ENCODE measurements at regions not wholly inside any gene's neighbourhood (a gene's known extent, or its start where the extent isn't known, plus 50 kb on each side); places are given as distances from the start of the nearest gene placed in this dataset.
"Not testable (repeated sequence)": the region's sequence is repeated elsewhere in the genome, so short reads cannot be mapped to it uniquely, and the experiment has no call there.

GRCh38 chr1:238604357-238604756, 713.6 kb upstream of the ZP4 start:
- Histone ChIP-seq H3K9me3 (replicated peaks in 1 of 3) (no peaks in the 10 kb centered on the region), H3K4me3 (no peak overlapping the region), H3K4me1 (replicated peaks in 1 of 2) (no peaks in the 10 kb centered on the region), H3K27me3 (no peaks in the 10 kb centered on the region), H3K36me3 (replicated peaks in 1 of 2) (no peaks in the 10 kb centered on the region), H3K27ac (no peak overlapping the region)
- DNase-seq, result no peak
- TF ChIP-seq POLR2A (IDR thresholded peaks at IDR 0.05) (no peak), CTCF (IDR thresholded peaks at IDR 0.05) (no peak)
- WGBS, 4 donors, result 74 to 82% (median 76%) methylated on average over 3 of the region's 3 CpGs
- intact Hi-C loops (cut with DNase I), result no loop called here

- H3K27me3 ChIP-seq; intact Hi-C loops (cut with DNase I); H3K36me3 ChIP-seq (replicated peaks in 1 of 2); H3K9me3 ChIP-seq (replicated peaks in 1 of 3); H3K4me3 ChIP-seq; DNase-seq; H3K4me1 ChIP-seq (replicated peaks in 1 of 2); H3K27ac ChIP-seq: not testable (repeated sequence)
- WGBS, 4 donors, result 19 to 40% (median 24%) methylated on average over 2 of the region's 2 CpGs
These were observed 710.9 kb upstream of the ZP4 start for GRCh38 chr1:238601604-238602003.

- 81 to 88% (median 83%) methylated on average over 4 of the region's 4 CpGs for WGBS, 4 donors
- Histone ChIP-seq H3K27ac (no peak overlapping the region), H3K9me3 (replicated peaks in 1 of 3) (no peaks in the 10 kb centered on the region), H3K27me3 (no peaks in the 10 kb centered on the region), H3K36me3 (replicated peaks in 1 of 2) (no peaks in the 10 kb centered on the region), H3K4me3 (no peak overlapping the region), H3K4me1 (replicated peaks in 1 of 2) (no peaks in the 10 kb centered on the region)
- TF ChIP-seq POLR2A (IDR thresholded peaks at IDR 0.05) (no peak), CTCF (IDR thresholded peaks at IDR 0.05) (no peak)
- DNase-seq, result no peak
- intact Hi-C loops (cut with DNase I), result no loop called here
These were observed 706.0 kb upstream of the ZP4 start for GRCh38 chr1:238596703-238597102.

- no peak overlapping the region for H3K27ac ChIP-seq
- no peak overlapping the region for H3K4me3 ChIP-seq
- WGBS, 4 donors, result 81 to 85% (median 83%) methylated on average over 7 of the region's 7 CpGs
- no peak for TF ChIP-seq CTCF (IDR thresholded peaks at IDR 0.05)
- no peak for TF ChIP-seq POLR2A (IDR thresholded peaks at IDR 0.05)
- H3K27me3 ChIP-seq, result no peaks in the 10 kb centered on the region
- no peak for DNase-seq
- intact Hi-C loops (cut with DNase I), result no loop called here
- H3K36me3 ChIP-seq (replicated peaks in 1 of 2), result no peaks in the 10 kb centered on the region
- H3K9me3 ChIP-seq (replicated peaks in 1 of 3), result peaks cover 0 to 4% (median 0%) of the 10 kb centered on the region in 3 donors
- H3K4me1 ChIP-seq (replicated peaks in 1 of 2), result no peaks in the 10 kb centered on the region
These were observed 701.9 kb upstream of the ZP4 start for GRCh38 chr1:238592621-238593020.

GRCh38 chr1:238589843-238590435, 699.2 kb upstream of the ZP4 start:
- H3K36me3 ChIP-seq (replicated peaks in 1 of 2), result no peaks in the 10 kb centered on the region
- DNase-seq, result no peak
- no peak overlapping the region for H3K27ac ChIP-seq
- 81 to 85% (median 82%) methylated on average over 9 of the region's 9 CpGs for WGBS, 4 donors
- intact Hi-C loops (cut with DNase I), result no loop called here
- H3K9me3 ChIP-seq (replicated peaks in 1 of 3), result peaks cover 0 to 4% (median 0%) of the 10 kb centered on the region in 3 donors
- H3K4me1 ChIP-seq (replicated peaks in 1 of 2), result no peaks in the 10 kb centered on the region
- no peak overlapping the region for H3K4me3 ChIP-seq
- TF ChIP-seq POLR2A (IDR thresholded peaks at IDR 0.05), result no peak
- no peak for TF ChIP-seq CTCF (IDR thresholded peaks at IDR 0.05)
- no peaks in the 10 kb centered on the region for H3K27me3 ChIP-seq

Data from adrenal gland (tissue), 9 donors.